ENCODE measurements at regions not wholly inside any gene's neighbourhood (a gene's known extent, or its start where the extent isn't known, plus 50 kb on each side); places are given as distances from the start of the nearest gene placed in this dataset.

- in situ Hi-C loops (cut with HindIII; ENCODE audit: low pct_unique_long_range_greater_than_20kb, low sequenced_read_pairs) = no loop called here
- DNase-seq (ENCODE audit: low read depth) = no peak
Measured at GRCh38 chr3:176765382-176765900, 431.8 kb downstream of the TBL1XR1 start.

GRCh38 chr3:176759815-176760506, 437.3 kb downstream of the TBL1XR1 start:
- in situ Hi-C loops (cut with HindIII; ENCODE audit: low pct_unique_long_range_greater_than_20kb, low sequenced_read_pairs) = no loop called here
- DNase-seq (ENCODE audit: low read depth) = no peak

GRCh38 chr3:176757429-176757828, 439.9 kb downstream of the TBL1XR1 start:
- no peak for DNase-seq (ENCODE audit: low read depth)
- in situ Hi-C loops (cut with HindIII; ENCODE audit: low pct_unique_long_range_greater_than_20kb, low sequenced_read_pairs) = no loop called here

GRCh38 chr3:176755977-176756376, 441.3 kb downstream of the TBL1XR1 start:
- in situ Hi-C loops (cut with HindIII; ENCODE audit: low pct_unique_long_range_greater_than_20kb, low sequenced_read_pairs) = no loop called here
- DNase-seq (ENCODE audit: low read depth) = no peak

GRCh38 chr3:176755552-176755951, 441.7 kb downstream of the TBL1XR1 start:
- in situ Hi-C loops (cut with HindIII; ENCODE audit: low pct_unique_long_range_greater_than_20kb, low sequenced_read_pairs) = no loop called here
- DNase-seq (ENCODE audit: low read depth) = no peak

- DNase-seq (ENCODE audit: low read depth) = no peak
- in situ Hi-C loops (cut with HindIII; ENCODE audit: low pct_unique_long_range_greater_than_20kb, low sequenced_read_pairs) = no loop called here
Measured at GRCh38 chr3:176741664-176742047, 455.6 kb downstream of the TBL1XR1 start.

GRCh38 chr3:176740906-176741663, 456.2 kb downstream of the TBL1XR1 start:
- no peak for DNase-seq (ENCODE audit: low read depth)
- in situ Hi-C loops (cut with HindIII; ENCODE audit: low pct_unique_long_range_greater_than_20kb, low sequenced_read_pairs) = no loop called here

GRCh38 chr3:176739159-176739558, 458.1 kb downstream of the TBL1XR1 start:
- no peak for DNase-seq (ENCODE audit: low read depth)
- in situ Hi-C loops (cut with HindIII; ENCODE audit: low pct_unique_long_range_greater_than_20kb, low sequenced_read_pairs) = no loop called here

- in situ Hi-C loops (cut with HindIII; ENCODE audit: low pct_unique_long_range_greater_than_20kb, low sequenced_read_pairs) = no loop called here
- DNase-seq (ENCODE audit: low read depth) = no peak
Measured at GRCh38 chr3:176737480-176738110, 459.7 kb downstream of the TBL1XR1 start.

GRCh38 chr3:176734146-176734545, 463.1 kb downstream of the TBL1XR1 start:
- in situ Hi-C loops (cut with HindIII; ENCODE audit: low pct_unique_long_range_greater_than_20kb, low sequenced_read_pairs) = no loop called here
- no peak for DNase-seq (ENCODE audit: low read depth)

- in situ Hi-C loops (cut with HindIII; ENCODE audit: low pct_unique_long_range_greater_than_20kb, low sequenced_read_pairs) = no loop called here
- no peak for DNase-seq (ENCODE audit: low read depth)
Measured at GRCh38 chr3:176724394-176724759, 472.9 kb downstream of the TBL1XR1 start.

GRCh38 chr3:176723758-176724393, 473.4 kb downstream of the TBL1XR1 start:
- in situ Hi-C loops (cut with HindIII; ENCODE audit: low pct_unique_long_range_greater_than_20kb, low sequenced_read_pairs) = no loop called here
- no peak for DNase-seq (ENCODE audit: low read depth)

- in situ Hi-C loops (cut with HindIII; ENCODE audit: low pct_unique_long_range_greater_than_20kb, low sequenced_read_pairs) = no loop called here
- no peak for DNase-seq (ENCODE audit: low read depth)
Measured at GRCh38 chr3:176714034-176714433, 483.2 kb downstream of the TBL1XR1 start.

- no peak for DNase-seq (ENCODE audit: low read depth)
- in situ Hi-C loops (cut with HindIII; ENCODE audit: low pct_unique_long_range_greater_than_20kb, low sequenced_read_pairs) = no loop called here
Measured at GRCh38 chr3:176712191-176712590, 485.1 kb downstream of the TBL1XR1 start.

- in situ Hi-C loops (cut with HindIII; ENCODE audit: low pct_unique_long_range_greater_than_20kb, low sequenced_read_pairs) = no loop called here
- no peak for DNase-seq (ENCODE audit: low read depth)
Measured at GRCh38 chr3:176699288-176699687, 498.0 kb downstream of the TBL1XR1 start.

- no peak for DNase-seq (ENCODE audit: low read depth)
- in situ Hi-C loops (cut with HindIII; ENCODE audit: low pct_unique_long_range_greater_than_20kb, low sequenced_read_pairs) = no loop called here
Measured at GRCh38 chr3:176697284-176697889, 499.9 kb downstream of the TBL1XR1 start.

- in situ Hi-C loops (cut with HindIII; ENCODE audit: low pct_unique_long_range_greater_than_20kb, low sequenced_read_pairs) = no loop called here
- DNase-seq (ENCODE audit: low read depth) = no peak
Measured at GRCh38 chr3:176696816-176697215, 500.5 kb downstream of the TBL1XR1 start.

- in situ Hi-C loops (cut with HindIII; ENCODE audit: low pct_unique_long_range_greater_than_20kb, low sequenced_read_pairs) = no loop called here
- no peak for DNase-seq (ENCODE audit: low read depth)
Measured at GRCh38 chr3:176692966-176693785, 504.1 kb downstream of the TBL1XR1 start.

Data from Caki2 (cell line).